ENCODE measurements at regions not wholly inside any gene's neighbourhood (a gene's known extent, or its start where the extent isn't known, plus 50 kb on each side); places are given as distances from the start of the nearest gene placed in this dataset.

DNA sequence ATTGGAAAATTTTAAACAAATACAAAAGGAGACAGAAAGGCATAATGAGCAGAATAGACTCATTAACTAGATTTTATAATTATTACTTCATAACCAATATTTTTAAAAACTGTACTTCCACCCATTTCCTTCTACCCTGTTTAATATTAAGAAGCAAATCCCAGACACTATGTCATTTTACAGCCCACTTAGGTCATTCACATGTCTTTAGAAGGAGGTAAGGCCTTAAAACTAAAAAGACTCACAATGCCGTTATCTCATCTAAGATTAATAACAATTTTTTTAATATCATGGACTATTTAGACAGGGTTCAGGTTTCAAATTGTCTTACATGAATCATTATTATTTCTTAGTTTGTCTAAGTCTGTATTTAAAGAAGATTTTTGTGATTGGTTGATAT, 217.2 kb downstream of the NFKBIZ start:
- TF ChIP-seq, protein P1, sequence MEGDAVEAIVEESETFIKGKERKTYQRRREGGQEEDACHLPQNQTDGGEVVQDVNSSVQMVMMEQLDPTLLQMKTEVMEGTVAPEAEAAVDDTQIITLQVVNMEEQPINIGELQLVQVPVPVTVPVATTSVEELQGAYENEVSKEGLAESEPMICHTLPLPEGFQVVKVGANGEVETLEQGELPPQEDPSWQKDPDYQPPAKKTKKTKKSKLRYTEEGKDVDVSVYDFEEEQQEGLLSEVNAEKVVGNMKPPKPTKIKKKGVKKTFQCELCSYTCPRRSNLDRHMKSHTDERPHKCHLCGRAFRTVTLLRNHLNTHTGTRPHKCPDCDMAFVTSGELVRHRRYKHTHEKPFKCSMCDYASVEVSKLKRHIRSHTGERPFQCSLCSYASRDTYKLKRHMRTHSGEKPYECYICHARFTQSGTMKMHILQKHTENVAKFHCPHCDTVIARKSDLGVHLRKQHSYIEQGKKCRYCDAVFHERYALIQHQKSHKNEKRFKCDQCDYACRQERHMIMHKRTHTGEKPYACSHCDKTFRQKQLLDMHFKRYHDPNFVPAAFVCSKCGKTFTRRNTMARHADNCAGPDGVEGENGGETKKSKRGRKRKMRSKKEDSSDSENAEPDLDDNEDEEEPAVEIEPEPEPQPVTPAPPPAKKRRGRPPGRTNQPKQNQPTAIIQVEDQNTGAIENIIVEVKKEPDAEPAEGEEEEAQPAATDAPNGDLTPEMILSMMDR (IDR thresholded peaks at IDR 0.05; ENCODE audit: borderline replicate concordance, extremely low read depth, low read length, poor library complexity, severe bottlenecking) = no peak
- no peak for TF ChIP-seq EZH2 (IDR thresholded peaks at IDR 0.05; ENCODE audit: borderline replicate concordance, low read depth, low read length, severe bottlenecking)

Data from DND-41 (cell line).